Islet of Langerhans (tissue), 1 donor: ENCODE measurements at regions not wholly inside any gene's neighbourhood (a gene's known extent, or its start where the extent isn't known, plus 50 kb on each side); places are given as distances from the start of the nearest gene placed in this dataset.

Source experiments
- FAIRE-seq: peaks from one replicate; lab custom pipeline; 2011; peaks lifted over from hg19 to GRCh38; lab: Jason Lieb, UNC

DNA sequence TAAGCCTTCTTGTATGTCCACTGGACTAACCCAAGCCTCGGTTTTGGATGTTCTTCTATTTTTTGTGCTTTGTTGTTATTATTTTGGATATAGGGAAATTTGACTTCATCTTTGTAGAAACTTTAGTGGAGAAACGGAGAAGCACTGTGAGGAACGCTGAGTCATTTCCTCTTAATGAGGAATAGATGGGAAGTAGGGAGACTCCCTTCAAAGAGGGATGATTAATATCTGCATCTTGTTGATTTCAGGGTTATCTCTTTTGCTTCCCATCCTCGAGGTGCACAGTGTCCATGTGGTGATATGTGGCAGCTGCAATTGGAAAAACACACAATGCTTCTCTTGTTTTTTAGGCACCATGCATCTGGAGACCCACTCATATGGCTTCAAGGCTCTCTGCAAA, 1147.9 kb downstream of the NLGN4X start:
- no peak for FAIRE-seq

DNA sequence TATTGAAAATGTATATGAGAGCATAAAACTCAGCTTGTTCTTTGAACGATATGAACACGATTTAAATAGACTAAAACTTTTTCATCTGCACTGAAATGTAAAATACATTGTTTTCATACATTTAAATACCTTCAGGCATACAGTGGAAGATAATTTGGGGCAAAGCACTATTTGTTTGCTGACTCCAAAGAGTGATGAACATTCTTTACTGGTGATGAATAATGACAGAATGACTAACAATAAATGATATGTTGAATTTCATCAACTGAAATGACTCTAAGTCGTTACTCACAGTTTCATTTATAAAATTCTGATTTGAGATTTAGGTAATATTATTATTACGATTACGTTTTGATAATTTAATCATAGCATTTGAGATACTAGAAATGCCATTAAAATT, 1160.1 kb downstream of the NLGN4X start:
- FAIRE-seq = no peak

DNA sequence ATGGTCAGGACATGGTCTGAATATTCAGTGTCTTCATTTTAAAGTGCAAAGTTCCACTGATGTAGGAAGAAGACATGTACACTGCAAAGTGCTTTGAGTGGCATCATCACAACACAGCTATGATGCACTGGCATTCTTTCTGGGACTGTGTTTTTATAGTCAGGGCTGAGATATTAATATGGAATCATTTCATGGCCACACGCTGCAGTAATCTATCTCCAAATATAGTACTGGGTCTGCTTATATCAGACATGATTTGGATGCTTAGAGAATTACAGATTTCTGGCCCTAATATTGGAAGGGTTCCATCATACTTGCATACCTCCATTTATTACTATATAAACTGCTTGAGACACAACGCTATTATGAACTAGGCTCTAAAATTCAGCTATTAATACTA, 1170.9 kb downstream of the NLGN4X start:
- FAIRE-seq = no peak

DNA sequence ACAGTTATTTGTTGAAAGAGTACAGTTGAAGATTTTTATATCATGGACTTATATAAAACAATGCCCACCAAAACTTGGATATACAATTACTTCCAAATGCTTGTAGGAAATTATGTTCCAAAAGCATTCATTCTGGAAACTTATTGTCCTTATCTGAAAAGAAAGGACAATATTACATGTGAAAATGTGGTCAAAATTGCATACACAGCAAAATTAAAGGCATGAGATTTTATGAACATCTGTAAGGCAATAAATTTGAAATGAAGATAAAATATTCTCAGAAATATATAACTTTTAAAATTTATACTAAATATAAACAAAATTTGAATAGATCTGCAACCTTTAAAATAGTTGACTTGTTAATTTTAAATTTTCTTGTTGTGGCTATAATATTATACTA, 1173.8 kb downstream of the NLGN4X start:
- no peak for FAIRE-seq

DNA sequence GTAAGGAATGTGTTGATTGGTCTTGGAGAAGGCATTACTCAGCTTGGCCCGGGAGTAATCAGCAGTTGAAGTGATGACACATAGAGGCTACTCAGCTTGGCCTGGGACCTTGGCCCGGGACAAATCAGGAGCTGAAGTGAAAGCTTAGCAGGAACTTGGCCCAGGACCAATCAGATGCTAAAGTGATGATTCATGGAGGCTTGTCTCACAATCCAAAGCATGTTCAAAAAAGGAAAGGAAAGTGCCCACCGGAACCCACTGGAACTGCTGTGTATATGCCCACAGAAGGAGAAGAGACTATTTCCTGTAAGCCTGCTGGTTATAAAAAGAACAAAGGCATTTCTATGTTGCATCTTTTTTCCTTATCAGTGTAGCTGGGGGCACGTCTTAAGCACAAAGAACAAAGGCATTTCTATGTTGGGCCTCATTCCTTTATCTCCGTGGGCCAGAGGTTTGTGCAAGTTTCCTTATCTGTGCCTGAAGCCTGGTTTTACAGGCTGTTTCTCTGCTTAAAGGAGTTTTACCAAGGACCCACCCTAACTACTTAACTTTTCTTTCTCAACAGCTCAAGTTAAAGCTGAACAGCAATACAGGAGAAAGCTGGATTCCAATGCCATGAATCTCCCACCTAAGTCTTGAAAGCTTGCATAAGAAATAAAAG, 1176.7 kb downstream of the NLGN4X start:
- FAIRE-seq = no peak

DNA sequence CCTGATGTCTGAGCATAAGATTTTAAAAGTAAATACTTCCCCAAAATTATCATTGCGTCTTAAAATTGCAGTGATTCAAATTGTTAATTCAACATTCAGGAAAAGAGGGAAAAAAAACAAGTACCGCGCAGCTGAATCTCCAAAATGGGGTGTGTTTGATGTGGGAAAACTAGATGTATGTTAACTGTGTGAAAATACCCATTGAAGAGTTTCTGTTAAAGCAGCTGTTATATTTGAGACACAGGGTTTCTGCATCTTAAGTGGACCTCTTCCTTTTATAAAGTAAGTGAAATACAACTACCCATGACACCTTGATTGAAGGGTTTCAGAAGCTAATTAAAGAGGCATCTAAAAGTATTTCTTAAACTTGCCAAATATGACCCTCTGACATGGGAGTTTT, 1186.1 kb downstream of the NLGN4X start:
- no peak for FAIRE-seq

DNA sequence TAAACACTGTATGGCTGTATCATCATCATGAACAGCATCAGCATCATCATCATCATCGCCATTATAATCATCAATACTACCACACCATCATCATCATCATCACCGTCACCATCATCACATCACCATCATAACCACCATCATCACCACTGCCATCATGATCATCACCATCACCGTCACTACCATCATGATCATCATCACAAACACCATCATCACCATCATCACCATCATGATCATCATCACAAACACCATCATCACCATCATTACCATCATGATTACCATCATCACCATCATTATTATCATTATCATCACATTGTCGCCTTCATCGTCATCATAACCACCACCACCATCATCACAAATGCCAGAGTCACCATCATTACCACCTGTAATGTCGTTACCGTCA, 1196.9 kb downstream of the NLGN4X start:
- FAIRE-seq = no peak

DNA sequence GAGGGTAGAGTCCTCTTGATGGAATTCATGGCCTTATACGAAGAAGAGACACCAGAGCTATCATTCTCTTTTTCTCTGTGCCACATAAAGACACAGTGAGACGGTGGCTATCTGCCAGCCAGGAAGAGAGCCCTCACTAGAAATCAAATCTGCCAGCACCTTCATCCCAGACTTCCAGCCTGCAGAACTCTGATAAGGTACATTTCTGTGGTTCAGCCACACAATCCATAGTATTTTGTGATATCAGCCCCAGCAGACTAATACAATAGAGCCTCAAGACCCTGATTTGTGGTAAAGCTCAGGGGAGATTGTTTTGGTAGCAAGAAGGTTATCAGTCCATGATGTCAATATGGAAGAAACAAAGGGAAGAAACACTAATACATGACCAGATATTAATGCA, 1213.2 kb downstream of the NLGN4X start:
- FAIRE-seq = no peak

DNA sequence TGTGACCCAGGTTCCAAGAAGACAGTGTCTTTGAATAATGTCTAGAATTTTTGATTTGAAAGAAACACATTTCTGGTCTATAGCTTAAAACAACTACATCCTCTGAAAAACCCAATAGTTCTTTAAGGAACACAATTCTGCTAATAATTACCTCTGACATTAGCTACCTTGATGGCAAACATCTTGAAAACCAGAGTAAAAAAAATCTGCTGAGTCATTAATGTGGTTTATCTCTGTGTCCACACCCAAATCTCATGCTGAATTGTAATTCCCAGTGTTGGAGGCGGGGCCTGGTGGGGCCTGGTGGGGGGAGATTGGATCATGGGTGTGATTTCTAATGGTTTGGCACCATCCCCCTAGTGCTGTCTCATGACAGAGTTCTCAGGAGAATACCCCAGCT, 1233.8 kb downstream of the NLGN4X start:
- FAIRE-seq = no peak

DNA sequence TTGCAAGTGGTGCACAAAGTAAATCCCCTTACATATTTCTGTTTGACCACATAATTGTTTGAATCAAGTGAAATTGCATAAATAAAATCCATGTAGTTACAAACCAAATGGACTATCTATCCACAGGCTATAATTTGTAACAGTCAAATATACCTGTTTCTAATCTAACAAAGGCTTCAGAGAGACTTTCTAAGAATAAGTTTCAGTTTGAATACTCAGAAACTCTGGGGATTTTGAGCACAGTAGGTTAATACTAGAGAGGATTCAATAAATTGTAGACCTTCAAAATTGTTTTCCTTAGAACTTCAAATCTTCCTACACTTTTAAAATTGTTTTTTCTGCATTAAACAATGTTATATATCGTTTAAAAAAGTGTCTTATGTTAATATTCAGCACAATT, 1250.1 kb downstream of the NLGN4X start:
- FAIRE-seq = no peak

DNA sequence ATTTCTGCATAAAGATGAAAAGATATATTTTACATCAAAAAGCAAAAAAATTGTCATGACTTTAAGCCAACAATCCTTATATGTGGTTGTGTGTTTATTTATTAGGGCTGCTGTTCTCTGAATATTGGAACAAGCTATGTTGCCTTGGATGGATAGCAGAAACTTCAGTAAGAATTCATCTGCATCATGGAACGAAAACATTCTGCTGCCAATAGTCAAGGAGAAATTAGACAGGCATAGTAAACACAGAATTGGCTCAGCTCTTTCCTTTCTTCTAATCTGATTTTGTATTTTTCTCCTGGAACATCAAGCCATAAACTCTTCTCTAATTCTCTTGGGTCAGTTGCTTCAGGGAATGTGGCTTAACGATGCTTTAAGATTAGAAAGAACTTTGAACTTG, 1257.0 kb downstream of the NLGN4X start:
- no peak for FAIRE-seq

DNA sequence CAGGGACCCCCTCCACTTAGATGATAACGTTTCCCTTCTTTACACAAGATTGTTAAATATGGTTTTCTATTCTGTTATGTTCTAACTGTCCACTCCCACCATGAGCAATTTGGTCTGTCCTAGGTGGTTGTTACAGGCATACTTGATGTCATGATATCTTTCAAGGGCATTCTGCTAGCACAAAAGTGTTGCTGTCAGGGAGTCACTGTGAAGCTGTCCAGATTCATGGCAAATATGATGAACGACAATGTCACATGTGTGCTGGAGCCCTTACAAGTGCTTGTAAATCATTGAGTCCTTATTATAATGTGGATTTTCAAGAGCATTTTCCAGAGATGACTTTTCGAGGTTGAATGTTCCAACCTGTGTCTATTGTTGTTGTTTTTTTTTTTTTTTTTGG, 1250.7 kb upstream of the PRKX start:
- no peak for FAIRE-seq

DNA sequence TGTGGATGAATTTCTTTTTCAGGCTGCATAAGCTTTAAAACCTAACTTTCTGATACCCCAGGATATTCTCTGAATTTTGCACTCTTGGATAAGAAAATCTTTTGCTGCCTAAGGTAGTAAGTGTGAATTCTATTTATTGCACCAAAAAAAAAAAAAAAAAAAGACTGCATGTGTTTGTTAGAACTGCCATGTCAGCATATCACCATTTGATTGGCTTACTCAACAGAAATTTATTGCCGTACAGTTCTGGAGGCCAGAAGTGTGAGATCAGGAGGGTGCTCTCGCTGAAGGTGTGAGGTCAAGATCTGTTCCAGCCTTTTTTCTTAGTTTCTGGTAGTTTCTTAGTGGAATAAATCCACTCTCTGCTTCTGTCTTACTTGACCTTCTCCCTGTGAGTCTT, 1250.0 kb upstream of the PRKX start:
- no peak for FAIRE-seq

DNA sequence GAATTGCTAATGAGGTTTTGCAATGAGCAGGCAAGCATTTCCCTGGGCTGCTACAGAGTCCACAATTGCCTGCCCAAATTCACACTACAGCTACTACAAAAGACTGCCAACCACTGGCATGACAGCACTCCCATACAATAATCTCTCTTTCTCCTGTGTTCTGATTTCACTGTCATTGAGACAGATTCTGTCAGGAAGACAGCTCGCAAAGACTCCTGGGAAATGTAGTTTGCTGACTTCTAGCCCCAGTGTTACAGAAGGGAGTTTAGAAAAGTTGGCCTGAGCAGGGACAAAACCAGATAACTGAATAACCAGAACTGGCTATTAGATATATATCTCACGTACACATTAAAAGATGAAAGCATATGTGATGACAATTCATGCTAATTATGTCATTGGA, 1231.3 kb upstream of the PRKX start:
- FAIRE-seq = no peak

DNA sequence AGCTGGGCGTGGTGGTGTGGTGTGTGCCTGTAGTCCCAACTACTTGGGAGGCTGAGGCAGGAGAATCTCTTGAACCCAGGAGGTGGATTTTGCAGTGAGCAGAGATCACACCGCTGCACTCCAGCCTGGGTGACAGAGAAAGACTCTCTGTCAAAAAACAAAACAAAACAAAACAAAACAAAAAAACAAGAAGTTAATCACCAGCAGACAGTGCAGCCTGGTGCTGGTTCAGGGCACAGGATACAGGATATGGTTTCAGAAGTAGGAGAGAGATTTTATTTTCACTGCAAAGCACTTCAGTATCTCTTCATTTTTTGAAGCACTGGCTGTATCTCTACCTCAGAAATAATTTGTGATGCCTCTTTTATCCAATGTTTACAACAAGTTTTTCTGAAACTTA, 1222.9 kb upstream of the PRKX start:
- FAIRE-seq = no peak

DNA sequence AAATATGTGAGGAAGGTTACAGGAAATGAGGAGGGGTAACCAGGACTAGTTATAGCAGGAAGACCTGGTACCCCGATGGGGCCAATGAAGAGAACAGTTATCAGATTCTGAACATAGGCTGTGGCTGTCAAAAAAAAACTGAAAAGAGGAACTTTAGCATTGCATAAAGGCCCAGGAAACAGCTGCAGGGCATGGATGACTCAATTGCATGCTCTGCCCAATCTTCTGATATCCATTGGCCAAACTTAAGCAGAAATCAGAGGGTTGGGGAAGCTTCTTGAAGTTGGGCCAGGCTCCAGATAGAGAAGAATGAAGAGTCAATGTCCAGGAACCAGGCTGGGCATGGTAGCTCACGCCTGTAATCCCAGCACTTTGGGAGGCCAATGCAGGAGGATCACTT, 1222.4 kb upstream of the PRKX start:
- FAIRE-seq = no peak

DNA sequence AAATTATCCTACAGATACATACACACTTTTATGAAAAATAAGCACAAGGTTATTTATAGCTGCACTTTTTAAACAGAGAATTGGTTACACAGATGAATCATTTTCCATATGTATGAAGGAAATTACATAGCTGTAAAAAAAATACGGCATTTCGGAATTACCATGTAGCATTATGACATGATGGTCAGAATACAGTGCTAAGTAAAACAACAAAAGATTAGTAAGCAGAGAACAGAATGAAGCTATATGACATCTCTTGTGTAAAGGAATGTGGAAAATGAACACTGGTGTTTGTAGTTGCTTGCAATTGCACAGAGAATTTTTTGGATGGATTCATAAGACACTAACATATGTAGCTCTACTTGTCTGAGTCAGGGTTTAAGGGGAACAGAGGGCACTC, 1222.0 kb upstream of the PRKX start:
- FAIRE-seq = no peak

DNA sequence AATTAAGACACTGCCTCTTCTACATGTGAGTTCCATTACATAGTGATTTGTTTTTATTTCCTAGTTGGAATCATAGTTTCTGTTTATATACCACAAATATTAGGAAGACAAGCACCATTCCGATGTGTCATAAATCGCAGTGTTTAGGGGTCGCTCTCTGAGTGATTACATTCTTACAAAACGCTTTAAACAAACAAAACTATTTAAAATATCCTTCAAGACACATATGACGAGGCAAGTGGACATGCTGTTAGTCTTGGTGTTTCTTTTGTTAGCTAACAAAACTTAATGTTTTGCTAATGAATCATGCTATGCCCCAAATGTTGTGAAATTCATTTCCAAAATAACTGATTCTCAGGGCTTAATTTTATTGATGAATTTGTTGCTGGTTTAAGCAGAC, 1219.3 kb upstream of the PRKX start:
- FAIRE-seq = no peak

DNA sequence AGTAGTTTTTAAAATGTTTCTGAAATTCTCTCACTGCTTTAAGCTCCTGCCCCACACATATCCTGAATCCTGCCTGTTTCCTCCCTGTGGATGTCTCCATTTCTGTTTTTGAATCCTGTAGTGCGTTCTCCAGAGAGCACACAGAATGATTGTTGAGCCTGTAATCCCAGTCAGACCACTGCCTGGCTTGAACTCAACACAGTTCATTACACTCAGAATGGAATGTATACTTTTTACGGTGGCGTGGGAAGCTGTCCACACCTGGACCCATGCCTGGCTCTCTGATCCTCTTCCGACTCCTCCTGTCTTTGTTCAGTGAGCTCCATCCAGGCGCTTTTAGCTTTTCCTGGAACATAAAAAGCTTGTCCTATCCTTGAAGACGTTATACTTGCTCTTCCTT, 1217.0 kb upstream of the PRKX start:
- no peak for FAIRE-seq

DNA sequence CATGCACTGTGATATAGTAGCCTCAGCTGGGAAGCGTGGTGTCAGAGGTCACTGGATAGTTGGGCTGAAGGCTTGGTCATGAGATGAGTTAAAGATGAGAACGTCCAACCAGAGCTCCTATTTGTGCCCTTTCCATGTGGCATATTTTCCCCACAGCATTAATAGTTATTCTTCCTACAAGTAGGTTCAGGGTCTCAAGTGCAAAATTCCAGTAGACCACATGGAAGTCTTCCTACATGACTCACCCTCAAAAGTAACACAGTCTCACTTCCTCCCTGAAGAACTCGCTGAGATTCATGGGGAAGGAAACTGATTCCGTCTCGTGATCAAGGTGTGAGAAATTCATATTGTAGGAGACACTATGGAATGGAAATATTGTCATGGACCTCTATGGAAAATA, 1212.5 kb upstream of the PRKX start:
- no peak for FAIRE-seq

DNA sequence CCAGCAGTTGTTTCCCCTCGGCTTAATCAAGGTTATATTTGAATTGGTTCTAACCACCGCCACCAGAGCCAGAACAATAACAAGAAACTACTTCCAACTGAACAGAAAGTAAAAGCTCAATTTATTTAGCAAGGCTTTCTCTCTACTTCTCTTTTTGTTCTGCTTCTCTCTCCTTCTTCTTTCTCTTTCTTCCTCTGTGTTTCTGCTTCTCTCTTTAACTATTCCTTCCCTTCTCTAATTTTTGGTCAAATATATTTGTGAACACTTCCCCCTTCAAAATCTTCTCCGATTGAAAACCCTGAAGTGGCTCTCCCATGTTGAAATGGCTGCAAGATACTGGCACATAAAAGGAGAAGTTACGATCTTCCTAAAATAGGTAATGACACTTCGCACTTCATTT, 1195.9 kb upstream of the PRKX start:
- FAIRE-seq = no peak

DNA sequence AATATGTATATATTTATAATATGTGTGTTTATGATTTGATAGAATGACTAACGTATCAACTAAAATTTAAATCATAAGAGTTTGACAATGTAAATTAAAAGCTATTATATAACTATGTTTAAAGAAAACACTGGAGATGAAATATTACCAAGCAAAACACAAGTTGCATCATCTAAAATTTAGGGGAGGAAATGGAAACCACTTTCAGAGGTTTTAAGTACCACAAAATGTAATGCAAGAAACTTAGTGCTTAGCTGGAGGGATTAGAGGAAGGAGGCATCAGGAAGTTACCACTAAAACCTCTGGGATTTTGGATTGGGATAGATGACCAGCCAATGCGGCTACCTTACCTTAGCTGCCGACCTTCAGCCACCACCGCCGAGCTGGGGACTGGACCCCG, 1192.1 kb upstream of the PRKX start:
- FAIRE-seq = no peak

DNA sequence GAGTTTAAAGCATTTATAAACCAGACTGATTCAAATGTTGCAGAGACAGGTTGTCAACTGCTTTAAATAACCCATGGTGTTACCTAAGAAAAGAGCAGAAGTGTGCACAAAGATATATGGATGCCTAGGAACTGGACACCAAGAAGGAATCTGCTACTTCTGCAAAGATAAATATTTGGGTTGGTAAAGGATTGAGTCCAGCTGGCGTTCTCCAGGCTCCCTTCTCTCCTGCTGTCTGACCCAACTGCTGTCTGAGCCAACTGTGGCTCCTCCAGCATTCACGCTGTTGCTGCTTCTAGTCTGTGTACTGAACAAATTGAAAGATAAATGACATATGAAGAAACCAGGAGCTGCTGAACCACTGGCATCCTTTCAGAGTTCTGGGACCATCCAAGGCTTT, 1167.8 kb upstream of the PRKX start:
- no peak for FAIRE-seq

DNA sequence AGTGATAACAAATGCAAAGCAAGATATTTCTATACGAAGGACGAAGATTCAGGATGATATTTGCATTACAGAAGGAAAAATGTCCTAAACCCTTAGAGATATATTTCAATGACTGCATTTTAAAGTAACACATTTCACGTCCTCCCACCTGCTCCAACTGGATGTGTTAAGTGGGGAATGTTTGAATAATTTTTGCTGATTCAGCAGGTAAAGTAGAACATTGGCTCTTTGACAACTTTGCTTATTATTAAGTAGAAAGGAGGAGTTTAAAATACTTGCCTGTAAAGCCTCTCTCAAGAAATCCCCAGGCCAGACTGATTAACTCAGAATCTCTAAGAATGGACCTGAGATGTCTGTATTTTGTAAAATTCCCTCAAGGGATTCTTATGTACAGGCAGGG, 1165.2 kb upstream of the PRKX start:
- no peak for FAIRE-seq

DNA sequence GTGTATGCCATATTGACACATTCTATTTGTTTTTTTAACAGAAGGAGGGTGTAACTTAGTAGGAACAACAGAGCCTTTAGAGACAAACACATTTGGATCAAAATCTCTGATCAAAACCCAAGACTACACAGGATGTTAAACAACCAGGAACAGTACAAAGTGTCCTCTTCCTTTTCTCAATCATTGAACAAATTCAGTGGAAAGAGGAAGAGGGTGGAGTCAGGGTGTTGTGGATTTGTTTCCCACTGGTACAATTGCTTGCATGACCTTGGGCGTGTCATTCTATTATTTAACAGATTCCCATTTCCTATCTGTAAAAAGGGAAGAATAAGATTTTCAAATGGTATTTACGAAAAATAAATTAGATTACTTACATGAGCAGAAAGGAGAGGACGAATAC, 1162.8 kb upstream of the PRKX start:
- no peak for FAIRE-seq
